GM12872 (cell line): ENCODE measurements at regions not wholly inside any gene's neighbourhood (a gene's known extent, or its start where the extent isn't known, plus 50 kb on each side); places are given as distances from the start of the nearest gene placed in this dataset.

Source experiments
- TF ChIP-seq, protein P1 (sequence below): IDR thresholded peaks from 3 replicates; pipeline ENCODE4 v1.5.1; 2011; ENCODE audit warnings: low read depth, mild to moderate bottlenecking, low read length, moderate library complexity; ENCODE audit not compliant: insufficient read depth

DNA sequence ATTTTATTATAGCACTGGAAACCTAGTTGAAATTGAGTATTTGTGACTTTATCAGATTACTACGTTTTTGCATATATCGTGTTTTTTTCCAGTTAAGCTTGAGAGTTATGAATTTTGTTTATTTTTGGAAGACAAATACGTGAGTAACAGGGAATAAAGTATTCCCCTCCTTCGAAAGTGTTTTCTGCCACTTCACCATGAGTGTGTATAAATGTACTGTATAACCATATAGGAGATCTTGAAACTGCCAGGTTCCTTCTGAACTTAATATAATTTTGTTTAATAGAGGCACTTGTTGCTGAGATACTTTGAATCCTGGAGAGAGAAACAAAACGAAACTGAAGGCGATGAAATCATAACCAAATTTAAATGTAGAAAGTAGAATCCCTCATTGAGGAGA, 1004.4 kb upstream of the ZEB2 start:
- TF ChIP-seq, protein P1, sequence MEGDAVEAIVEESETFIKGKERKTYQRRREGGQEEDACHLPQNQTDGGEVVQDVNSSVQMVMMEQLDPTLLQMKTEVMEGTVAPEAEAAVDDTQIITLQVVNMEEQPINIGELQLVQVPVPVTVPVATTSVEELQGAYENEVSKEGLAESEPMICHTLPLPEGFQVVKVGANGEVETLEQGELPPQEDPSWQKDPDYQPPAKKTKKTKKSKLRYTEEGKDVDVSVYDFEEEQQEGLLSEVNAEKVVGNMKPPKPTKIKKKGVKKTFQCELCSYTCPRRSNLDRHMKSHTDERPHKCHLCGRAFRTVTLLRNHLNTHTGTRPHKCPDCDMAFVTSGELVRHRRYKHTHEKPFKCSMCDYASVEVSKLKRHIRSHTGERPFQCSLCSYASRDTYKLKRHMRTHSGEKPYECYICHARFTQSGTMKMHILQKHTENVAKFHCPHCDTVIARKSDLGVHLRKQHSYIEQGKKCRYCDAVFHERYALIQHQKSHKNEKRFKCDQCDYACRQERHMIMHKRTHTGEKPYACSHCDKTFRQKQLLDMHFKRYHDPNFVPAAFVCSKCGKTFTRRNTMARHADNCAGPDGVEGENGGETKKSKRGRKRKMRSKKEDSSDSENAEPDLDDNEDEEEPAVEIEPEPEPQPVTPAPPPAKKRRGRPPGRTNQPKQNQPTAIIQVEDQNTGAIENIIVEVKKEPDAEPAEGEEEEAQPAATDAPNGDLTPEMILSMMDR: no peak

GRCh38 chr2:145511946-145512345, 992.0 kb upstream of the ZEB2 start:
- TF ChIP-seq, protein P1: no peak

GRCh38 chr2:145503511-145503910, 983.6 kb upstream of the ZEB2 start:
- TF ChIP-seq, protein P1: no peak

GRCh38 chr2:145501920-145502319, 982.0 kb upstream of the ZEB2 start:
- TF ChIP-seq, protein P1: no peak

- TF ChIP-seq, protein P1: no peak
These were observed 975.7 kb upstream of the ZEB2 start for GRCh38 chr2:145495590-145495989.

GRCh38 chr2:145494441-145494840, 974.5 kb upstream of the ZEB2 start:
- TF ChIP-seq, protein P1: no peak

- TF ChIP-seq, protein P1: no peak
These were observed 968.7 kb upstream of the ZEB2 start for GRCh38 chr2:145488571-145488970.
